K562 (cell line): ENCODE measurements at regions not wholly inside any gene's neighbourhood (a gene's known extent, or its start where the extent isn't known, plus 50 kb on each side); places are given as distances from the start of the nearest gene placed in this dataset.

Source experiments
- ATAC-seq: fragments of 200-7000 bp; cut with Tn5 transposase; 3 replicates; pipeline ENCODE4 v1.9.1; 2020; ENCODE audit warnings: moderate library complexity
- BruUV-seq: library from RNA; stranded (reverse); fragments of 400-500 nt; replicated peaks from 2 replicates; lab custom pipeline; 2021; lab: Mats Ljungman, UMichigan
- CTCF ChIA-PET: fragments of 300-600 bp; formaldehyde crosslinking; extraction: SDS; loops from one replicate; lab custom pipeline; 2021; ENCODE audit warnings: low intra/inter-chr PET ratio; lab: Yijun Ruan, JAX
- POLR2A ChIA-PET: fragments of 300-600, 350-650 bp; sonication (Branson Sonifier 250); formaldehyde crosslinking; extraction: SDS; loops from one replicate; lab custom pipeline; 2021; ENCODE audit warnings: antibody characterized with exemption, inconsistent platforms; lab: Yijun Ruan, JAX
- DNase-seq, 4 experiments: peaks; one replicate each; pipeline versions ENCODE4 v3.0.0 to v3.0.0-alpha.2; 2011 to 2018; ENCODE audit warnings: low spot score in 3 of 4, mixed read lengths in 3 of 4; ENCODE audit errors: extremely low read depth in 1 of 4
- FAIRE-seq: peaks from 2 replicates; lab custom pipeline; 2011; peaks lifted over from hg19 to GRCh38; lab: Jason Lieb, UNC
- H2AFZ ChIP-seq: 2 replicates; pipeline ENCODE4 v1.6.0; 2011; ENCODE audit warnings: low read depth, low read length, control low read depth, inconsistent platforms
- H3K27ac ChIP-seq: fragments of 200-600 bp; 3 replicates; pipeline ENCODE4 v1.8.0; 2011; ENCODE audit warnings: low read depth, mild to moderate bottlenecking, control low read depth, inconsistent platforms, low read length, moderate library complexity, mixed read lengths; ENCODE audit errors: extremely low read depth
- H3K27me3 ChIP-seq, 2 experiments: fragments of 300-600 bp in 1 of 2; 2 replicates in 1 of 2; 3 replicates in 1 of 2; pipeline versions ENCODE4 v1.6.0 to v1.8.0; 2011; ENCODE audit warnings: inconsistent platforms in 2 of 2, low read length in 2 of 2, mild to moderate bottlenecking in 1 of 2, mixed read lengths in 1 of 2, moderate library complexity in 1 of 2; ENCODE audit not compliant: control insufficient read depth in 2 of 2, insufficient read depth in 2 of 2
- H3K36me3 ChIP-seq: fragments of 300-600 bp; 3 replicates; pipeline ENCODE4 v1.8.0; 2011; ENCODE audit warnings: mild to moderate bottlenecking, low read length, inconsistent platforms; ENCODE audit not compliant: control insufficient read depth, insufficient read depth
- H3K4me1 ChIP-seq, 2 experiments: fragments of 200-600 bp in 1 of 2; replicated peaks in 1 of 2; 2 replicates in 1 of 2; 3 replicates in 1 of 2; pipeline versions ENCODE4 v1.5.1 to v1.8.0; 2011; ENCODE audit warnings: inconsistent platforms in 2 of 2, low read length in 2 of 2, mild to moderate bottlenecking in 1 of 2, mixed read lengths in 1 of 2, moderate library complexity in 1 of 2; ENCODE audit not compliant: control insufficient read depth in 2 of 2, insufficient read depth in 2 of 2
- H3K4me2 ChIP-seq: 2 replicates; pipeline ENCODE4 v1.6.1; 2011; ENCODE audit warnings: low read length, control low read depth, inconsistent platforms, mixed read lengths; ENCODE audit not compliant: insufficient read depth
- H3K4me3 ChIP-seq: fragments of 200-600 bp; sonication (generic), shearing (Covaris generic); 2 replicates; pipeline ENCODE4 v1.5.1; 2016; ENCODE audit warnings: control low read depth, inconsistent platforms
- H3K79me2 ChIP-seq: fragments of 200-600 bp; 3 replicates; pipeline ENCODE4 v1.8.0; 2011; ENCODE audit warnings: low read length, inconsistent platforms; ENCODE audit not compliant: control insufficient read depth, insufficient read depth
- H3K9ac ChIP-seq, 2 experiments: 2 replicates each; pipeline versions ENCODE4 v1.6.0 to v1.6.1; 2011; ENCODE audit warnings: low read depth in 2 of 2, low read length in 2 of 2, control low read depth in 1 of 2, inconsistent platforms in 1 of 2, mild to moderate bottlenecking in 1 of 2, mixed read lengths in 1 of 2; ENCODE audit not compliant: insufficient read depth in 1 of 2
- H3K9me1 ChIP-seq: one replicate; pipeline ENCODE4 v1.6.0; 2011; ENCODE audit warnings: inconsistent platforms, mild to moderate bottlenecking, low read length, moderate library complexity; ENCODE audit not compliant: control insufficient read depth, insufficient read depth
- H3K9me3 ChIP-seq: replicated peaks from 2 replicates; pipeline ENCODE4 v1.5.1; 2011; ENCODE audit warnings: low read depth, low read length, inconsistent platforms; ENCODE audit not compliant: control insufficient read depth, insufficient read depth
- H4K20me1 ChIP-seq: replicated peaks from 2 replicates; pipeline ENCODE4 v1.6.1; 2011; ENCODE audit warnings: low read length, inconsistent platforms, mixed read lengths; ENCODE audit not compliant: control insufficient read depth, insufficient read depth
- ARHGAP35 ChIP-seq: fragments of 450-650 bp; IDR thresholded peaks from 2 replicates; pipeline ENCODE4 v1.6.1; 2018; ENCODE audit not compliant: partially characterized antibody
- ARNT ChIP-seq, 2 experiments: fragments of 450-650 bp; IDR thresholded peaks; 2 replicates each; pipeline ENCODE4 v1.6.1; 2016; ENCODE audit warnings: mild to moderate bottlenecking in 1 of 2
- CEBPB ChIP-seq: fragments of 450-650 bp; IDR thresholded peaks from 2 replicates; pipeline ENCODE4 v1.6.1; 2016; ENCODE audit warnings: missing genetic modification characterization, missing compliant biosample characterization
- ERF ChIP-seq: fragments of 450-650 bp; formaldehyde crosslinking; IDR thresholded peaks from 2 replicates; pipeline ENCODE4 v1.4.0; 2020; ENCODE audit warnings: mild to moderate bottlenecking, mixed read lengths
- ETS1 ChIP-seq: conservative IDR thresholded peaks from 2 replicates; pipeline ENCODE4 v1.6.1; 2011; ENCODE audit warnings: low read depth, mild to moderate bottlenecking, low read length; ENCODE audit not compliant: control insufficient read depth
- FOS ChIP-seq: IDR thresholded peaks from 3 replicates; pipeline ENCODE4 v1.6.1; 2011; ENCODE audit not compliant: insufficient read length; ENCODE audit errors: extremely low read depth
- KLF6 ChIP-seq: fragments of 250-450 bp; sonication (Bioruptor Pico); IDR thresholded peaks from 2 replicates; pipeline ENCODE4 v1.4.0; 2020; ENCODE audit warnings: mild to moderate bottlenecking, moderate library complexity, borderline replicate concordance
- MED1 ChIP-seq: sonication (generic); formaldehyde crosslinking; IDR thresholded peaks from 2 replicates; pipeline ENCODE4 v1.8.1; 2023; ENCODE audit warnings: missing genetic modification reagents, borderline replicate concordance
- MEF2A ChIP-seq: IDR thresholded peaks from 2 replicates; pipeline ENCODE4 v1.6.1; 2011; ENCODE audit warnings: low read depth, mild to moderate bottlenecking, low read length, moderate library complexity; ENCODE audit not compliant: control insufficient read depth
- MTA1 ChIP-seq: fragments of 450-650 bp; IDR thresholded peaks from 2 replicates; pipeline ENCODE4 v1.6.1; 2017; ENCODE audit warnings: borderline replicate concordance
- PML ChIP-seq: IDR thresholded peaks from 2 replicates; pipeline ENCODE4 v1.6.1; 2012; ENCODE audit warnings: low read length, inconsistent platforms
- POLR2B ChIP-seq: fragments of 450-650 bp; IDR thresholded peaks from 2 replicates; pipeline ENCODE4 v1.6.1; 2018; ENCODE audit warnings: low read depth; ENCODE audit not compliant: partially characterized antibody
- RREB1 ChIP-seq: fragments of 250-450 bp; sonication (Bioruptor Pico); IDR thresholded peaks from 2 replicates; pipeline ENCODE4 v1.4.0; 2020
- SOX6 ChIP-seq: fragments of 450-650 bp; IDR thresholded peaks from 2 replicates; pipeline ENCODE4 v1.6.1; 2014; ENCODE audit warnings: mild to moderate bottlenecking
- ZBTB8A ChIP-seq: fragments of 450-650 bp; IDR thresholded peaks from 2 replicates; pipeline ENCODE4 v1.6.1; 2018; ENCODE audit warnings: mild to moderate bottlenecking, moderate library complexity; ENCODE audit not compliant: partially characterized antibody
- ZBTB9 ChIP-seq: fragments of 450-650 bp; formaldehyde crosslinking; IDR thresholded peaks from 2 replicates; pipeline ENCODE4 v1.4.0; 2020; ENCODE audit warnings: mild to moderate bottlenecking, moderate library complexity
- ZNF232 ChIP-seq: sonication (generic); formaldehyde crosslinking; IDR thresholded peaks from 2 replicates; pipeline ENCODE4 v1.8.0; 2022; ENCODE audit warnings: mild to moderate bottlenecking, missing genetic modification reagents
- WGBS: fragments of 100-300 bp; shearing (Covaris generic); methylation state at CpG from one replicate; pipeline ENCODE4 v1.1.6; 2016; ENCODE audit warnings: low coverage, mixed read lengths; ENCODE audit not compliant: insufficient coverage; ENCODE audit errors: missing lambda C conversion rate; 5-methylcytosine and 5-hydroxymethylcytosine counted together
- in situ Hi-C: fragments of 300-500 bp; cut with MboI; formaldehyde crosslinking; loops from 4 replicates; pipeline ENCODE4 v1.15.0; 2018; ENCODE audit warnings: inconsistent platforms, mixed read lengths
- intact Hi-C: fragments of 100-400 bp; cut with micrococcal nuclease; formaldehyde crosslinking; loops from 2 replicates; pipeline ENCODE4 v1.14.2; 2022

- H3K4me3 ChIP-seq = no peak overlapping the region
- ATAC-seq = no peak
- no peaks in the 10 kb centered on the region for H3K79me2 ChIP-seq
- H4K20me1 ChIP-seq = no peaks in the 10 kb centered on the region
- CTCF ChIA-PET = no interaction called here
- no peak for FAIRE-seq
- H3K4me2 ChIP-seq = no peak overlapping the region
- no peaks in the 10 kb centered on the region for H3K4me1 ChIP-seq
- in situ Hi-C loops = no loop called here
- H3K36me3 ChIP-seq = no peaks in the 10 kb centered on the region
- no peak overlapping the region for H3K9ac ChIP-seq
- H3K27ac ChIP-seq = no peak overlapping the region
- H2AFZ ChIP-seq = no peak overlapping the region
- intact Hi-C loops = no loop called here
- POLR2A ChIA-PET = no interaction called here
- DNase-seq = no peak
- BruUV-seq = no TSS peak
- no peaks in the 10 kb centered on the region for H3K9me1 ChIP-seq
- no peaks in the 10 kb centered on the region for H3K9me3 ChIP-seq
- WGBS = 0% methylated on average over 2 of the region's 2 CpGs
- no peaks in the 10 kb centered on the region for H3K27me3 ChIP-seq
- TF ChIP-seq ARNT (IDR thresholded peaks at IDR 0.05) (no peak), ARHGAP35 (no peak), ZBTB9 (CRISPR knock-in tag) (no peak), KLF6 (CRISPR knock-in tag) (no peak), RREB1 (CRISPR knock-in tag) (no peak), MEF2A (no peak), MTA1 (no peak), ETS1 (no peak), ZNF232 (no peak), SOX6 (no peak), ZBTB8A (no peak), POLR2B (no peak), FOS (no peak), ERF (CRISPR knock-in tag) (no peak), CEBPB (no peak), PML (no peak), MED1 (CRISPR knock-in tag) (no peak)
These were observed 59.4 kb upstream of the ARSJ start for GRCh38 chr4:114038762-114039387.
